IMR-90 (cell line): ENCODE measurements at regions not wholly inside any gene's neighbourhood (a gene's known extent, or its start where the extent isn't known, plus 50 kb on each side); places are given as distances from the start of the nearest gene placed in this dataset.
"Not testable (repeated sequence)": the region's sequence is repeated elsewhere in the genome, so short reads cannot be mapped to it uniquely, and the experiment has no call there.

Experiments
- ATAC-seq: fragments of 200-7000 bp; cut with Tn5 transposase; 2 replicates; pipeline ENCODE4 v1.9.1; 2020; ENCODE audit warnings: low read depth, mild to moderate bottlenecking, moderate library complexity
- BruUV-seq: library from RNA; stranded (reverse); fragments of 400-500 nt; replicated peaks from 2 replicates; lab custom pipeline; 2021; lab: Mats Ljungman, UMichigan
- CTCF ChIA-PET: fragments of 300-600 bp; formaldehyde crosslinking; extraction: SDS; loops from one replicate; lab custom pipeline; 2021; ENCODE audit warnings: antibody characterized with exemption; lab: Yijun Ruan, JAX
- POLR2A ChIA-PET: fragments of 300-600 bp; sonication (Branson Sonifier 250); formaldehyde crosslinking; loops from one replicate; lab custom pipeline; 2022; ENCODE audit warnings: antibody characterized with exemption; ENCODE audit not compliant: unreplicated experiment; lab: Charles Lee
- DNase-seq: peaks from one replicate; pipeline ENCODE4 v3.0.0; 2013
- H2AFZ ChIP-seq: replicated peaks from 2 replicates; pipeline ENCODE3; 2013; ENCODE audit warnings: low read length, mild to moderate bottlenecking; ENCODE audit not compliant: poor library complexity
- H2AK5ac ChIP-seq: 2 replicates; pipeline ENCODE4 v1.6.1; 2013; ENCODE audit warnings: low read depth, low read length, inconsistent platforms
- H2AK9ac ChIP-seq: replicated peaks from 2 replicates; pipeline ENCODE3; 2013; ENCODE audit warnings: mild to moderate bottlenecking, low read depth, low read length, moderate library complexity; ENCODE audit not compliant: poor library complexity
- H2BK120ac ChIP-seq: 2 replicates; pipeline ENCODE4 v1.6.1; 2013; ENCODE audit warnings: low read depth, low read length, inconsistent platforms
- H2BK15ac ChIP-seq: 3 replicates; pipeline ENCODE4 v1.6.1; 2013; ENCODE audit warnings: low read depth, low read length, inconsistent platforms
- H2BK20ac ChIP-seq: 2 replicates; pipeline ENCODE4 v1.6.1; 2013; ENCODE audit warnings: low read depth, mild to moderate bottlenecking, inconsistent platforms, low read length, moderate library complexity
- H2BK5ac ChIP-seq: 2 replicates; pipeline ENCODE4 v1.6.1; 2013; ENCODE audit warnings: mild to moderate bottlenecking, low read depth, low read length, inconsistent platforms; ENCODE audit not compliant: poor library complexity, severe bottlenecking
- H3K14ac ChIP-seq: replicated peaks from 2 replicates; pipeline ENCODE4 v1.6.1; 2013; ENCODE audit warnings: low read depth, low read length, inconsistent platforms
- H3K18ac ChIP-seq: 2 replicates; pipeline ENCODE4 v1.6.1; 2013; ENCODE audit warnings: low read depth, low read length, control low read depth
- H3K23ac ChIP-seq: 2 replicates; pipeline ENCODE4 v1.6.1; 2013; ENCODE audit warnings: low read depth, low read length, inconsistent platforms
- H3K27ac ChIP-seq: 2 replicates; pipeline ENCODE4 v1.5.1; 2013; ENCODE audit warnings: mild to moderate bottlenecking, control low read depth, low read length; ENCODE audit not compliant: insufficient read depth
- H3K27me3 ChIP-seq: 2 replicates; pipeline ENCODE4 v1.6.1; 2013; ENCODE audit warnings: low read length; ENCODE audit not compliant: control insufficient read depth, insufficient read depth
- H3K36me3 ChIP-seq: 2 replicates; pipeline ENCODE4 v1.6.1; 2013; ENCODE audit warnings: low read length, mixed read lengths; ENCODE audit not compliant: control insufficient read depth, insufficient read depth
- H3K4ac ChIP-seq: 2 replicates; pipeline ENCODE4 v1.6.1; 2013; ENCODE audit warnings: low read depth, low read length, inconsistent platforms
- H3K4me1 ChIP-seq: 2 replicates; pipeline ENCODE4 v1.6.1; 2013; ENCODE audit warnings: low read length, mixed read lengths; ENCODE audit not compliant: control insufficient read depth, insufficient read depth
- H3K4me2 ChIP-seq: 2 replicates; pipeline ENCODE4 v1.6.1; 2013; ENCODE audit warnings: low read depth, mild to moderate bottlenecking, control low read depth, low read length, moderate library complexity
- H3K4me3 ChIP-seq: 2 replicates; pipeline ENCODE4 v1.5.1; 2013; ENCODE audit warnings: low read depth, mild to moderate bottlenecking, control low read depth, low read length, moderate library complexity; ENCODE audit not compliant: insufficient read depth
- H3K56ac ChIP-seq: 2 replicates; pipeline ENCODE4 v1.6.1; 2013; ENCODE audit warnings: low read length, inconsistent platforms; ENCODE audit not compliant: insufficient read depth; ENCODE audit errors: extremely low read depth
- H3K79me1 ChIP-seq, 2 experiments: 2 replicates each; pipeline ENCODE4 v1.6.1; 2013; ENCODE audit warnings: low read length in 2 of 2, inconsistent platforms in 1 of 2, low read depth in 1 of 2
- H3K9ac ChIP-seq: 2 replicates; pipeline ENCODE4 v1.6.1; 2013; ENCODE audit warnings: low read depth, low read length, control low read depth
- H3K9me1 ChIP-seq: 2 replicates; pipeline ENCODE4 v1.6.1; 2013; ENCODE audit warnings: low read length, inconsistent platforms; ENCODE audit not compliant: insufficient read depth
- H3K9me3 ChIP-seq: 2 replicates; pipeline ENCODE4 v1.6.1; 2013; ENCODE audit warnings: low read length; ENCODE audit not compliant: control insufficient read depth, insufficient read depth
- H4K20me1 ChIP-seq: 2 replicates; pipeline ENCODE4 v1.6.1; 2013; ENCODE audit warnings: low read length, inconsistent platforms; ENCODE audit not compliant: insufficient read depth
- H4K5ac ChIP-seq: 2 replicates; pipeline ENCODE4 v1.6.1; 2013; ENCODE audit warnings: mild to moderate bottlenecking, low read depth, low read length, control low read depth
- H4K8ac ChIP-seq, 2 experiments: 2 replicates each; pipeline ENCODE4 v1.6.1; 2013; ENCODE audit warnings: low read depth in 2 of 2, low read length in 2 of 2, control low read depth in 1 of 2, inconsistent platforms in 1 of 2
- H4K91ac ChIP-seq: 2 replicates; pipeline ENCODE4 v1.6.1; 2013; ENCODE audit warnings: low read depth, low read length, inconsistent platforms; ENCODE audit not compliant: insufficient read depth
- WGBS, 2 experiments: methylation state at CpG; one replicate each; pipeline versions ENCODE4 v1.1.5 to v1.1.7; 2013; ENCODE audit warnings: missing lambda C conversion rate in 2 of 2; ENCODE audit not compliant: insufficient read length in 1 of 2; ENCODE audit errors: extremely low coverage in 2 of 2; 5-methylcytosine and 5-hydroxymethylcytosine counted together
- dilution Hi-C: fragments of 300-500 bp; cut with HindIII; formaldehyde crosslinking; loops from one replicate; pipeline ENCODE4 v1.14.3; 2018; ENCODE audit warnings: low sequenced_read_pairs; ENCODE audit not compliant: unreplicated experiment
- in situ Hi-C: fragments of 300-500 bp; cut with MboI; formaldehyde crosslinking; loops from 3 replicates; pipeline ENCODE4 v1.14.3; 2019; ENCODE audit warnings: low sequenced_read_pairs, inconsistent platforms, mixed read lengths
- intact Hi-C: fragments of 100-400 bp; cut with micrococcal nuclease; formaldehyde crosslinking; loops from 2 replicates; pipeline ENCODE4 v1.10.0; 2022

GRCh38 chrX:153266140-153266539 lies 55.4 kb downstream of the PNMA6F start:
- intact Hi-C loops, H2BK20ac ChIP-seq, H2BK120ac ChIP-seq, H3K4me2 ChIP-seq, H3K79me1 ChIP-seq, DNase-seq, H3K9me1 ChIP-seq, in situ Hi-C loops, H2AK5ac ChIP-seq, H3K27me3 ChIP-seq, H3K56ac ChIP-seq, H4K20me1 ChIP-seq, H3K9me3 ChIP-seq, H4K5ac ChIP-seq, dilution Hi-C loops, H2AK9ac ChIP-seq, H3K36me3 ChIP-seq, H3K4ac ChIP-seq, H3K4me1 ChIP-seq, H3K4me3 ChIP-seq, H2BK5ac ChIP-seq, H3K27ac ChIP-seq, H2AFZ ChIP-seq, H3K18ac ChIP-seq, CTCF ChIA-PET, H3K14ac ChIP-seq, H3K23ac ChIP-seq, POLR2A ChIA-PET, H3K9ac ChIP-seq, H4K8ac ChIP-seq, ATAC-seq, H2BK15ac ChIP-seq, BruUV-seq, H4K91ac ChIP-seq: not testable (repeated sequence)
- WGBS, 2 experiments = no CpG with 5 or more reads among the region's 16 CpGs

GRCh38 chrX:153260468-153260867 lies 61.1 kb downstream of the PNMA6F start:
- H4K91ac ChIP-seq, H3K9me3 ChIP-seq, H3K4ac ChIP-seq, DNase-seq, H3K4me1 ChIP-seq, H2BK20ac ChIP-seq, H3K56ac ChIP-seq, H4K5ac ChIP-seq, H3K18ac ChIP-seq, dilution Hi-C loops, H3K14ac ChIP-seq, H3K79me1 ChIP-seq, H2BK120ac ChIP-seq, H4K8ac ChIP-seq, H2AFZ ChIP-seq, H3K36me3 ChIP-seq, H2AK5ac ChIP-seq, intact Hi-C loops, H2BK15ac ChIP-seq, H3K9ac ChIP-seq, H3K4me2 ChIP-seq, CTCF ChIA-PET, H2AK9ac ChIP-seq, H3K27ac ChIP-seq, H3K4me3 ChIP-seq, H2BK5ac ChIP-seq, H3K27me3 ChIP-seq, ATAC-seq, POLR2A ChIA-PET, H4K20me1 ChIP-seq, BruUV-seq, in situ Hi-C loops, H3K23ac ChIP-seq, H3K9me1 ChIP-seq: not testable (repeated sequence)
- no CpG with 5 or more reads among the region's 4 CpGs for WGBS, 2 experiments
